Activated CD4-positive, alpha-beta T cell treated with anti-CD3 and anti-CD28 coated beads, Interleukin-2, Interleukin-6, amounts not matched to agents 100 ng/mL and 50 ng/mL, durations not matched to agents 16 hours and 8 hours (primary cell): ENCODE measurements at regions not wholly inside any gene's neighbourhood (a gene's known extent, or its start where the extent isn't known, plus 50 kb on each side); places are given as distances from the start of the nearest gene placed in this dataset.

Source experiments
- DNase-seq: peaks from one replicate; pipeline ENCODE4 v3.0.0-alpha.2; 2020

DNA sequence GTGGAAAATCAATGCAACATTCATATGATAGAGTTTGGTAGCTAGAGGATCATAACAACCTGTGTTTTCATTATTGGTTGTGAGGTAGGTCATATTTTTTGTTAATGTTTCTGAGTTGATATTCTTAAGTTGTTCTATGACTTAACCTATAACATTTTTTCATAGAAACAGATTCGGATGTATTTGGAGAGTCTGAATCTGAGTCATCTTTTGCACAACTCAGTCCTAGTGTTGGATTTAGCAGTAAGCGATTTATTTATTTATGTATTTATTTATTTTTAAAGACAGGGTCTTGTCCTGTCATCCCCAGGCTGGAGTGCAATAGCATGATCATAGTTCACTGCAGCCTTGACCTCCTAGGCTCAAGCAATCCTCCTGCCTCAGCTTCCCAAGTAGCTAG, 292.8 kb upstream of the ZNF717 start:
- no peak for DNase-seq

DNA sequence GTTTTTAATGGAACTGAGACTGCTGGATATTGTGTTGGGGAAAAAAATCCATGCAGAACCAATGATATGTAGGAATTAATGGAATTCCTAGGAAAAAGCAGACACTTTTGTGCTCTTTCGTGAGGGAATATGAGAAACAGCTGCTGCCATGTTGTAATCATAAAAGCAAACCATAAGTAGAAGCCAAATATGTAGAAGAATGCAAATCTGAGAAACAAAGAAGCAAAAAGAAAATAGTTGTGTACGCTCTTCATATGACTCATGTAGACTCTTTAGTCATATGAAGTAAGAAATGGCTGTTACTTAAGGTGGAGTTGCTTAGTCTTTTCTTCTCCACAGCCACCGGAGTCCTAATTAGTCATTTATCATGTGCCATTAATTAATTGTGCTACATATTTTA, 298.6 kb upstream of the ZNF717 start:
- no peak for DNase-seq

DNA sequence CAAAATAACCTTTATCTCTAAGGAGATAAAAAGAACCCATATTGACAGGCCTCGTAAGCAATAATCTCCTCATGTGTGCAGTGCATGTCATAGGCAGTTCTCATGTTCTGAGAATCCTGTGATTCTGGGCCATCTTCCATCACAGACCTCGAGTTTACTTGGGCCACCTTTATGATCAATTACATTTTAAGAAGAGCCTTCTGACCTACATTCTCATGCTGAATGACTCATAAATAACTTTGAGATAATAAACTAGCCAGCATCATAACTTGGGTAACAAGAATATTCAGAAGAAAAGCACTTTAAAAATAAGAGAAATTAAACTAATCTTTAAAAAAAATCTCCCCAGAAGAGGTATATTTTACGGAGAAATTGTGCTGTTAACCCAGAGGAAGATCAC, 310.7 kb upstream of the ZNF717 start:
- DNase-seq = no peak

DNA sequence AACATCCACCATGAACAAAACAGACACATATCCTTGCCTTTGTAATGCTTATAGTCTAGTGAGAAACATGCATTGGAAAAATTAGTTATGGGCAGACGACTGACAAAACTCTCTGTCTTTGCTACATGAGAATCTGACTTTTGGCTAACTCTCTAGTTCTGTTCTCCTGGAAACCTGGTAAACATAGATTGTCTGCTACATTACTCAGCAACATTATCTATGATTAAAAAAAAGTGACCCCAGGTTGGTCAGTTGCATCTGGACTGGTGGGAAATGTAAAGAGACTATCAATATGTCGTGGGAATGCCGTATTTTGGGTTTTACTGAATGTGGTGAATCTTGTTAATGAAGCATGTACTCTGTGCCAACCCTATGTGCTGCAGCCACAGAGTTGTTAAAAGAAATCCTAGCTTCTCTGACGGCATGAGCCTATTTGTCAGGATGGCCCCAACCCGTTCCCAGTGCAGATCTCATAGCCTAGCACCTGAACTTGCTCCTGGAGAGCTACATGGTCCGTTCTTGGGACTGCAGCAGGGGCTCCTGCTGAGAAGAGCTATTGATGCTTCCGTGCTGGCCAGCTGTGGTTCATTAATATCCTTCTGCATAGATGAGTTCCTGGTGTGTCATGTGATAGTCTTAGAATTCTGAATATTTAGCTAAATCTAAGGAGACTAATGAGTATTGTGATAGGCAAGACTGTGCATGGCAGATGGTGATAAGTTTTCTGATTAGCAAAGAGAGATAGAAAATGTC, 311.7 kb upstream of the ZNF717 start:
- DNase-seq = no peak

DNA sequence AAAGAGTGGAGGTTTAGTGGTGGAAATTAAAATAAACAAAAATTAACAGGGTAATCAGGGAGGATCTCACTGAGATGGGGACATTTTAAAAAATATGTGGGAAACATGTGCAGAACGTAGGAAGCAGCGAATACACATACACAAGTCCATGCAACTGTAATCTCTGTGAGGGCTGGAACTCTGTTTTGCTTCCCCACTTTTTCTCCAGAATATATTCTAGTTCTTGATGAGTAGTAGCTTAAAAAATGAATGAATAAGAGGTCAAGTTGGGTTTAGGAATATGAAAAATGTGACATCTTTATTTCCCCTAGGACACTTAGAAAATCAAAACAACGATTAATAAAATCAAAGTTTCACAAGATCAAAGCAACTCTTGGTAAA, 312.2 kb upstream of the ZNF717 start:
- no peak for DNase-seq

DNA sequence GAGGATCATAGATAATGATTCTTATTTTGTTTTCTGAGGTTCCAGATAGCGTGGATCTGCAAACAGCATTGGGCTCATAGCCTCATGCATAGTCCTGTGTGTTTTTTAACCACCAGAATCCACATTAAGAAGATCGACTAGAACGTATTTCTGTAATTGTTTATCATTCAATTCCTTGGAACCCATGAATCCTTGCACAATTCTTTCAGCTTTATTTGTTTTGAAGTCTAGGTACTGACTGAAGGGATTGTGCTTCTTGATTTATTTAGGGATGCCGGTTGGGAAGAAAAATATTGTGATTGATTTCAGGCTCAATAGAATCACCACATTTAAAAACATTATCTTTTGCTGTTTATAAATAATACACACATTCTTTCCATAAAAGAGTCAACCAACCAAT, 314.6 kb upstream of the ZNF717 start:
- no peak for DNase-seq

DNA sequence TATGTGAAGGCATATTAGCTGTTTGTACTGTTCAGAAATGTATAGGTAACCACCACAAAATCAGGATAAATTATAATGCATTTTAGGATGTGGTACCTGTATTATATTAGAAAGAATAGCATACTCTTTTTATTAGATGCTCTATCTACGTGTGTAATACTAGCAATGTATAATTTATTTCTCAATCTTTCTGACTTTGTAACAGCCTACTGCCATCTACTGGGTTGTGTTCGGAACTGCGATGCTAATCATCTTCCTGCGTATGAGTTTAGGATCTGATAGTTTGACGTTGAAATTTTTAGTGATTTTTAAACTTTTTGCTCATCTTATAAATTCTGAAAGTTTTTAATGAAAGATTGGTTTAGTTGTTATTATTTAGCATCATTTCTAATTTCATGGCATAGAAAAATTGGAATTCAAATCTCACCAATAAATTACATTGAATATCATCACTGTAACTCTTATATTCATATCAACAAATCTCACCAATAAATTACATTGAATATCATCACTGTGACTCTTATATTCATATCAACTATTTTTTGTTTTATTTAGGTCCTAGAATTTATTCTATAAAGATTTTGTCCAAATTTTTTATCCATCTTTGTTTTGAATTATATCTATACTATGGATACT, 322.7 kb upstream of the ZNF717 start:
- peak; percentile 11 for DNase-seq

DNA sequence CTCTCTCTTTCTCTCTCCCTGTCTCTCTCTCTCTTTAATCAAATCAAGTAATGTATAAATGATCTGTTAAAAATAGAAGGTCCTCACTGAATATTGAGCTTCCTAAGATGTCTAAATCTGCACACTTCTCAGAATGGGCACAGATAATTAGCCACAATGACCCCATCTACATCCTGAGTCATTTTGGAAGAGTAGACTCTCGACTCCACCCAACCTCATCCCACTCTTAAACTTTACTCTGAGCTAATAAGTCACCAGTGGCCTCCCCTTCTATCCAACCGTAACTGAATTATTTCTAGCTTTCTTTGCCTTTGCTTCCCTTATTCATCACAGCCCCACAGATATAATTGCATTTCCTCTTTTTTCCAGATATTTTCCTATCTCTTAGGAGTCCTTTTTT, 326.5 kb upstream of the ZNF717 start:
- DNase-seq = no peak

DNA sequence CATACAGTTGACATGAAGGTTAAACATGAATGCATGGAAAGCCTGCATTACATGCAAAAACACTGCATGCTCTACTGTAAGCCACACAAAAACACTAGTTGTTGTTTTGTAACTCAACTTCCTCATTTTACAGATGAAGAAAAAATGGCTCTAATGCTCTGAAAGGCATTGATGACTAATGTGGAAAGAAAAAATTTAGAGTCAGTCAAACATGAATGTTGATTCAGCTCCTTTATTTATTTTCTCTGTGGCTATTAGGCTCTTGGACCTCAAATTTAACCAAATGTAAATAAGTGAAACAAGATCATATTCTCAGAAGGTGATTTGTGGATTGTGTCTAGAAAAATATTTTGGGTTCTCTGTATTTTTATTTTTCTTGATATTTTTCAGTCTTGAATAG, 336.7 kb upstream of the ZNF717 start:
- no peak for DNase-seq

DNA sequence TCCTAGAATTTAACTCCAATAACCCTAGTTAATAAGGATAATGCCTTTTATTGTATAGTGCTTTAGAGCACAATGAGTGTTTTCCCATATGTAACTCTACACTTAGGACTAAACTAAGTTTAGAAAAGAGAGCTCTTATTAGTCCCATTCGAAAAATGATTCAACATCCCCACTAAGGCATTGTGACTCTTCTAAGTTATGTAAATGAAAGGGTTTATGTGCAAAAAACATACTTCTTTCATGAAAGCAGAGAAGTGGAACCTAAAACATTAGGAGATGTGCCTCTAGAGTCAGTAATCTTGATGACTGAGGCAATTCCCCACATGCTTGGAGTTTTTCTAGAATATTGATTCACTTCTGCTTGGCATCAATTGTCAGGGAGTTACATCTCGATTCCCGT, 344.1 kb upstream of the ZNF717 start:
- no peak for DNase-seq

DNA sequence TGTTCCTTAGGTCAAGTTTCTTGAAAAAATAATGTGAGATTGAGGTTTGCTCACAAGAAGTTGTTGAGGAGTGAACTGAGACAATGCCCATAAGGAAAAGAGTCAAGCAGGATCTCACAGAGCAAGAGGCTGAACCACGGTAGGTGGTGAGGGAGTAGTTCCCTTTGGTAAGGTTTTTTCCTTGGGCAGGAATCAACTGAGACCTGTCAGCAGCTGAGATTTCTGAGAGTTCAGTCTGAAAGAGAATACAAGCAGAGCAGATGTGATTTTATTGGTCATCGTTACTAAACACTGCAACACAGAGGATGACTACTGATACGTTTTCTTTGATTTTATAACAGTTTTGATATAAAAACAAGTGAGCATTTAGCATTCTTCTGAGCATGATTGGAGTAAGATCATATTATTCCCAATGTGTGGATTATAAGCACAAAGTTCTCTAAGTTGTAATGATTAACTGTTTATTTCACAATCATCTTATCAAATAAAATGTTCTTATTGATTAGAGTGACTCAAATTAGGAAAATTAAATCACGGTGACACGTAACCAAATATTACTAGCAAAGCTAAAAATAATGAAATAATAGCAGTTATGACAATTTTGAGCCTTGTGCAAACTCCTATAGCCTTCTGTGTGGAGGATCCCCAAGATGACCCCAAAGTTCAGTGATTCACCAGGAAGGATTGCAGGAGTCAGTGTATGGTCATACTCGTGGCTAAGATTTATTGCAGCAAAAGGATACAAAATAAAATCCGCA, 346.2 kb upstream of the ZNF717 start:
- no peak for DNase-seq

DNA sequence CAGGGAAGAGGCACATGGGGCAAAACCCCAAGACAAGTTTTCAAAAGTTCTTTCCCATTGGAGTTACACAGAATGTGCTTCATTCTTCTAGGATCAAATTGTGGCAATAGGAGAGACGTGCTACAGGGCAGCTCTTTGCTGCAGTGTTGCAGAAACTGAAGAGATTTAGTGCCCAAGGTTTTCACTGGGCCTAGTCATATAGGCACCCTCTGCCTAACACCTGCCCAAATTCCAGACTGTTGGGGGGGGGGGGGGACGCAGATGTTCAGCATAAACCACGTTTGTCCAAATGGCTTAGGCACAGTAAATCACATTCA, 346.8 kb upstream of the ZNF717 start:
- no peak for DNase-seq

DNA sequence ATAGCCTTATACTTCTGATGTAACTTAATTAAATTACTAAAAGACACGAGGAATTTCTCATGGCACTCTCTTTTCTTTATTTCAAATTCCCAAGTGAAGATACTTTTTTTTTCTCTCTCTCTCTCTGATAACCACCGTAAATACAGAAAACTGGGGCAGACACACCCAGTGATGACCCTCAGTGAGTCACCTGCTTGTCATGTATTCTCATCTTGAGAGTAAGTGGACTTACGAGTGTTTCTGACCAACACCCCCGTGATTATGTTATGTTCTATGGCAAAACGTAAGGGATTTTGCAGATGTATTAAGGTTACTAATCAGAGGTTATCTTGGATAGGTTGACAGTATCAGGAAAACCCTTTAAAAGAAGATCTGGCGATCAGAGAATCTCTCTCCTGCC, 348.8 kb upstream of the ZNF717 start:
- DNase-seq = no peak

DNA sequence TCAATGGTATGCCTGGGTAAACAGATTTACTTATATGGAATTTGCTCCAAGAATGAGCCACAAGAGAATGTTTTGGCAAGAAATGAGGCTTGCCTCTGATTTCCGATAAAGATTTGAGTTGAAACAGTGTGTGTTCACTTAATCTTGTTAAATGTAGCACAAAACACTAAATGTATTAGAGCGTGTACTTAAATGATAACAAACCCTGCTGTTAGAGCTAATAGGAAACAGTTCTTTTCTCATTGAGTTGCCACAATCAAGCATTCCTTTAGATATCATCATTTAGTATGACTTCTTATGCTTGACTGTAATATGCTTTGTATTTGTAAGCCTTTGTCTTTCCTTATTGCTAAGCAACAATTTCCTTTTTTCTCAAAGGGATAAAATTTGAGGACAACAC, 353.6 kb upstream of the ZNF717 start:
- DNase-seq = no peak

DNA sequence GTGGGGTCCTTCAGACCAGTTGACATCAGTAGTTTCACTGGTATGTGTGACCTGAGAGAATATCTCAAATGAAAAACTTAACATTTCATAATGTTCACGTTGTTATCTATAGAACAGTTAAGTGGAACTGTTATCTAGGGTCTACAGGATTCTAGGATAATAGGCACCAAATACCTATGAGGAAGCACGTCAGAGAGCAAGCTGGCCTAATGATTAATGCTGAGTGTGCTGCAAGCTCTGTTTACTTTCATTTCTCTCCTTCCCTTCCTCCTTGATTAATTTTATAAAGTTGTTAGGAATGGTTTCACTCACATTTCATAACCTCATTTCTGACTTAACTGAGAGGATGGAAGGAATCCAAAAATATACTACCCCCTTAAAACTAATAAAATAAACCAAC, 362.5 kb upstream of the ZNF717 start:
- no peak for DNase-seq

DNA sequence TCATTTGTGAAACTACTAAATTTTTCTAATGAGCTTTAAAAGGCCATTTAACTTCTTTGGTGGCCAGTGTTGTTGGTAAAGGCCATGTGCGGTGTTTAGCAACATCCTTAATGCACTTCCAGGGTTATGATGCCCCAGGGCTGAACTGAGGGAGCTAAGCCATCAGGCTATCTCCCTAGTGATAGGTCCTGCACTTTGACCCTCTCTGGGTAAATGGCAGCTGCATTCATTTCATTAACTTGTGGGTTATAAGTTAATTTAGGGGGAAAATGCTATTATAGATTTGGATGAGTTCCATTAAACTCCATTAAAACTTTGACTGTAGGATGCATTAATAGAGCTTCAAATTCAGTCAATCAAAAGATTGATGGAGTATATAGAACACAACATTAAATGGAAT, 366.7 kb upstream of the ZNF717 start:
- no peak for DNase-seq

DNA sequence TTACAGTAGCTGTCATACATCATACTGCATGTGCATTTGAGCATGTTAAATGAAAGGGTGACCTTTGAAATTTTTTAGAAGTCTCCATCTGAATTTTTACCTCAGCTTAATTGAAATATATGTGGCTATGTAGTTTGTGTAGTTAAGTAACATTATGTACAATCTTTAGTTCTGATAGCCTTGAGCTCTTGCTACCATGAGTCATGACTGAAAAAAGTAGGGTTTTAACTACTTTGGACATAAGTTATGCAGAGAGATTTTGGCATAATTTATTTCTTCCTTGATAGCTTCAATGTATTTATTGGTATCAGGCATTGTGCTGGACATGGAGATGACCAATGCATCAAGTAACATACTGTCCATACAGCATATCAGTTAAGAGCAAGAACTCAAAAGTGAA, 376.5 kb upstream of the ZNF717 start:
- DNase-seq = no peak

DNA sequence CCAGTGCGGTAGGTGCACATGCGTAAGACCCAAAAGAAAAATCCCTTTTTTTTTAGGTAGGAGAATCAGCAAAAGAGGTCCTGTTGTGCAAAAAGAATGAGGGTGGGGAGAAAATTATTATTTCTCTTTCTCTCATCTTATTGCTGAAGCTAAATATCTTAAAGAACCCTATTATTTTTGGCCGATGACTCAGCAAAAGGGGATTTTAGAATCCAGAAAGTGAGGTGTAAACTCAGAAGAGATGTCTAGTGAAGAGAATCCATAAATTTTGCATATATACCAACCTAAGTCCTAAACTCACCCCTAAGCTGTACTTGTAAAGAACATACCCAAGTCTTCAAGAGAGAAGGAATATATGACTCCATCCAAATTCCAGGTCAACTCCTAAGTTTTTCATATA, 386.3 kb upstream of the ZNF717 start:
- no peak for DNase-seq

DNA sequence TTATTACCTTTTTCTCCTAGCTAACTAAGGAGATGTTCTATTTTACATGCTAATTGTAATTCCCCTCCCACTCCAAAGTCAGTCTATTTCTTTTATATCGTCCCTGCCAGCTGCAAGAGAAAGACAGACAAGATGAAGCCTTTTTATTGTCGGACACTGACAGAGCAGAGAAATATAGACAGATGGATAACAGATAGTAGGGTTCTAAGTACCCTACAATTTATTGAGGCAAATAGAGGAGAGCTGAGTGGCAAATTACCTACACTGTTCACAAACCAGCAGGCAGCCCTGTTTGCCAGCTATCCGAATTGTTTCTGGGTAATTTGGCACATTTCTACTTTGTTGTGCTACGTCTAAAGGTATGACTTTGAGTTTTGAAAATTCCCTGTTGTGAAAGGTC, 392.3 kb upstream of the ZNF717 start:
- no peak for DNase-seq

DNA sequence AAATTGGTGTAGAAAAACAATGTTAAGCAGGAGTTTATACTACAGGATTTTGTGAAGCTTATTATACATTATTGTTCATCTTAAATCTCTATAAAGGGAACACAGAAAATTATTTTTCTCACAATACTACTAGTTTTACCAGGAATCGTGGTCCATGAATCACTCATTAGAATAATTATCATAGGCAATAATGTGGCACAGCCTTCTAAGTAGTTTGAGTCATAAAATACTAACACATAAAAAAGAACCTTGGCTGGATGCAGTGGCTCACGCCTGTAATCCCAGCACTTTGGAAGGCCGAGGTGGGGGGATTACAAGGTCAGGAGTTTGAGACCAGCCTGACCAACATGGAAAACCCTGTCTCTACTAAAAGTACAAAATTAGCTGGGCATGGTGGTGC, 393.1 kb upstream of the ZNF717 start:
- DNase-seq = no peak

DNA sequence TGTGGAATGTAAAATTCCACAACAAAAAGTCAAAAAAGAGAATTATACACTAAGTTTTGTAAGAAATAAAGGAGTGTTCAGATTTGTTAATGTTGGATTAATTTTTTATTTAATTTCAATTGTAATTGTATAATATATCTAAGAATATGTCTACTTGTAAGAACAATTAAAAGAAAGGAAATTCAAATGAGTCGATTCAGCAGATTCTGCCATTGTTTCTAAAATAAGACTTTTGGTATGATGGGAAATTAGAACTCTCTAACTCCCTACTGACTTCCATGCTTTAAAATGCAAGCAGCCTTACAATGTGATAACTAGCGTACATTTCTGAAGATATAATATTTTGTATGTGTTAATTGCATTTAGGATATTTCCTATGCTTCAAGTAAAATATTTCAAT, 395.9 kb upstream of the ZNF717 start:
- DNase-seq = no peak

DNA sequence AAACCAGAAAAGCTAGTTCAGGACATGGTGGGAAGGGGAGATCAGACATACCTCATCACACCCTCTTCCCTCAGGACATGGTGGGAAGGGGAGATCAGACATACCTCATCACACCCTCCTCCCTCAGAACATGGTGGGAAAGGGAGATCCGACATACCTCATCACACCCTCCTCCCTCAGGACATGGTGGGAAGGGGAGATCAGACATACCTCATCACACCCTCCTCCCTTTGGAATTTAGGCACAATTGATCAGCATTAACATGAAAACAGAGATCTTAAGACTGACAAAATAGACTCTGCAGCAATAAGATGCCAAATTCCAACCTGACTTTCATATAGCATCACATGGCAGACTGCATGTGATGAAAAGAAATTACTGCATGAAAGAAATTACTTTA, 412.7 kb upstream of the ZNF717 start:
- DNase-seq = no peak

DNA sequence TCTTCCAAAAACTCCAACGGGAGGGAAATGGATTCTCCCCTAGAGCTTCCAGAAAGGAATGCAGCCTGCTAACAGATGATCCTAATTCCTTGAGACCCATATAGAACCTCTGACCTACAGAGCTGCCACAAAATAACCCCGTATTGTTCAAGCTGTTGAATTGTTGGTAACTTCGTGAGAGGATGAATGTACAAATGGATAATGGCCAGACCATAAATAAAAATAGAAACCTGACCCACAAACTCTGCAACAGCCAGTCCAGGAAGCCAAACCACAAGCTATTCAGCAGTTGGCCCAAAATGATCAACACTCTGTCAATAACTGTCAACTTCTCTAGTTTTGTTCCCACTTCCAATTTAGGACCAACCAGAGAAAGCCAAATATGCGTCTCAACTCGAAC, 414.0 kb upstream of the ZNF717 start:
- DNase-seq = no peak

DNA sequence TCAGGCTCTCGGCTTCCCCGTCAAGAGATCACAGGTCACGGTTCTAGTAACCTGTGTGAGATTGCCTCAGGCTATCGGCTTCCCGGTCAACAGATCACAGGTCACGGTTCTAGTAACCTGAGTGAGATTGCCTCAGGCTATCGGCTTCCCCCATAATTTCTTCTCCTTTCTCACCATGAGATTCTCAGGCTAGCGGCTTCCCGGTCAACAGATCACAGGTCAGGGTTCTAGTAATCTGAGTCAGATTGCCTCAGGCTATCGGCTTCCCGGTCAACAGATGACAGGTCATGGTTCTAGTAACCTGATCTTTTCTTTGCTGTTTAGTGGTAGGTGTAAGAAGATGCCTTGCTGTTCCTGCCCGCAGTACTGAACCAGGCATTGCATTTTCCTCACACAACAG, 418.2 kb upstream of the ZNF717 start:
- no peak for DNase-seq

DNA sequence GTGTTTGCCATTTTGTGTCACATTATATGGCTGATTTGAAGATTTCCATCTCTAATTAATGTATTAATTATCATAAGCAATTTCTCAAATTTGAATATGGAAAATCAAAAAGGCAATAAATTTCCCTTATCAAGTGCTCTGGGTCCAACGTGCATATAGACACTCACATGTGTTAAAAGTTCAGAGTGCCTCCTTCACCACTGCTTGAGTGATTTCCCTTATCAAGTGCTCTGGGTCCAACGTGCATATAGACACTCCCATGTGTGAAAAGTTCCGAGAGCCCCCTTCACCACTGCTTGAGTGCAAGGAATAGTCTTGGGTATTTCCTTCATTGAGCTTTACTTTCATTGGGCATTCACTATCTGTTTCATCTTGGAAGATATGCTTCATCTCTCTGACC, 421.0 kb upstream of the ZNF717 start:
- DNase-seq = no peak
